ENCODE measurements at regions not wholly inside any gene's neighbourhood (a gene's known extent, or its start where the extent isn't known, plus 50 kb on each side); places are given as distances from the start of the nearest gene placed in this dataset.
"Not testable (repeated sequence)": the region's sequence is repeated elsewhere in the genome, so short reads cannot be mapped to it uniquely, and the experiment has no call there.

- not testable (repeated sequence) for H3K27me3 Mint-ChIP-seq (ENCODE audit: low read depth); H3K27ac Mint-ChIP-seq; H3K9me3 Mint-ChIP-seq; H3K36me3 Mint-ChIP-seq (ENCODE audit: low read depth); H3K4me3 Mint-ChIP-seq
- peaks cover 10% of the 10 kb centered on the region for H3K4me1 Mint-ChIP-seq
Observed at GRCh38 chr2:187610450-187610849, 56.2 kb upstream of the TFPI start.

- H3K9me3 Mint-ChIP-seq, result no peaks in the 10 kb centered on the region
- H3K4me1 Mint-ChIP-seq, result peaks cover 16% of the 10 kb centered on the region
- H3K27ac Mint-ChIP-seq, result no peak overlapping the region
- no peaks in the 10 kb centered on the region for H3K36me3 Mint-ChIP-seq (ENCODE audit: low read depth)
- TF ChIP-seq CTCF (IDR thresholded peaks at IDR 0.05; ENCODE audit: unreplicated experiment in 3 of 3), result no peak
- no peak overlapping the region for H3K4me3 Mint-ChIP-seq
- H3K27me3 Mint-ChIP-seq (ENCODE audit: low read depth), result no peaks in the 10 kb centered on the region
Observed at GRCh38 chr2:187612857-187613256, 58.6 kb upstream of the TFPI start.

- H3K9me3 Mint-ChIP-seq, result no peaks in the 10 kb centered on the region
Observed at GRCh38 chr2:187614756-187615155, 60.5 kb upstream of the TFPI start.

GRCh38 chr2:187615364-187615763, 61.1 kb upstream of the TFPI start:
- H3K27me3 Mint-ChIP-seq (ENCODE audit: low read depth), result no peaks in the 10 kb centered on the region
- no peak overlapping the region for H3K4me3 Mint-ChIP-seq
- peak overlapping the region; percentile 51 to 58 (median 57) for H3K27ac Mint-ChIP-seq
- H3K36me3 Mint-ChIP-seq (ENCODE audit: low read depth), result no peaks in the 10 kb centered on the region
- H3K4me1 Mint-ChIP-seq, result peaks cover 25% of the 10 kb centered on the region
- TF ChIP-seq CTCF (IDR thresholded peaks at IDR 0.05; ENCODE audit: unreplicated experiment in 3 of 3), result no peak
- H3K9me3 Mint-ChIP-seq, result no peaks in the 10 kb centered on the region

More at GRCh38 chr2:187614756-187615155, 60.5 kb upstream of the TFPI start:
- no peaks in the 10 kb centered on the region for H3K36me3 Mint-ChIP-seq (ENCODE audit: low read depth)
- no peaks in the 10 kb centered on the region for H3K27me3 Mint-ChIP-seq (ENCODE audit: low read depth)
- peaks cover 25% of the 10 kb centered on the region for H3K4me1 Mint-ChIP-seq
- H3K27ac Mint-ChIP-seq, result peak overlapping the region; percentile 12 to 57 (median 51)
- no peak overlapping the region for H3K4me3 Mint-ChIP-seq
- no peak for TF ChIP-seq CTCF (IDR thresholded peaks at IDR 0.05; ENCODE audit: unreplicated experiment in 3 of 3)

GRCh38 chr2:187615902-187616301, 61.7 kb upstream of the TFPI start:
- Mint-ChIP-seq H3K9me3 (no peaks in the 10 kb centered on the region), H3K36me3 (ENCODE audit: low read depth) (no peaks in the 10 kb centered on the region), H3K4me3 (no peak overlapping the region), H3K27ac (no peak overlapping the region), H3K4me1 (peaks cover 25% of the 10 kb centered on the region), H3K27me3 (ENCODE audit: low read depth) (no peaks in the 10 kb centered on the region)
- TF ChIP-seq CTCF (IDR thresholded peaks at IDR 0.05; ENCODE audit: unreplicated experiment in 3 of 3), result no peak

GRCh38 chr2:187617120-187617519, 62.9 kb upstream of the TFPI start:
- Mint-ChIP-seq H3K9me3 (no peaks in the 10 kb centered on the region), H3K27me3 (ENCODE audit: low read depth) (no peaks in the 10 kb centered on the region), H3K27ac (peak overlapping the region in 1 of 3 experiments; percentile 27), H3K4me3 (no peak overlapping the region), H3K36me3 (ENCODE audit: low read depth) (no peaks in the 10 kb centered on the region), H3K4me1 (peaks cover 25% of the 10 kb centered on the region)
- no peak for TF ChIP-seq CTCF (IDR thresholded peaks at IDR 0.05; ENCODE audit: unreplicated experiment in 3 of 3)

Data from nephron (organoid).